Stimulated activated CD4-positive, alpha-beta T cell treated with anti-CD3 and anti-CD28 coated beads, Interleukin-15, amount 100 ng/mL, for 24 hours (primary cell): ENCODE measurements at regions not wholly inside any gene's neighbourhood (a gene's known extent, or its start where the extent isn't known, plus 50 kb on each side); places are given as distances from the start of the nearest gene placed in this dataset.
"Not testable (repeated sequence)": the region's sequence is repeated elsewhere in the genome, so short reads cannot be mapped to it uniquely, and the experiment has no call there.

ENCODE experiments used
- DNase-seq: peaks from one replicate; pipeline ENCODE4 v3.0.0-alpha.2; 2020

DNA sequence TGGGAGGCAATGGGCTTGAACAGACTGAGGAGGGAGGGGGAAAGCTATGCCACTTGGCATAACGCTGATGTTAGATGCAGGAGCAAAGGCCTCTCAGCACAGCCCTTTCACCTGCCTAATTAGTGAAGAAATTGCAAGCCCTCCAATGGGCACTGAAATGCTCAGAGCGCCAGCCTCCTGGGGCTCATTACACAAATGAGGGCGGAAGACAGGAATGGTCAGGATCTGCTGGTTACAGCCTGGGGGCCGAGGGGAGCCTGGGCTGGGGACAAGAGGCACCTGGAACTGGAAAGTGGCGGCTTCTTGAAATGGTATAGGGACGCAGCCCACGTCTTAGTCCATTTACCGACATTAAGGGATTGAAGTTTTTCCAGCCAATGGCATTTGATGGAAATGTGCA is 50.2 kb upstream of the PLET1 start:
- DNase-seq, result no peak

DNA sequence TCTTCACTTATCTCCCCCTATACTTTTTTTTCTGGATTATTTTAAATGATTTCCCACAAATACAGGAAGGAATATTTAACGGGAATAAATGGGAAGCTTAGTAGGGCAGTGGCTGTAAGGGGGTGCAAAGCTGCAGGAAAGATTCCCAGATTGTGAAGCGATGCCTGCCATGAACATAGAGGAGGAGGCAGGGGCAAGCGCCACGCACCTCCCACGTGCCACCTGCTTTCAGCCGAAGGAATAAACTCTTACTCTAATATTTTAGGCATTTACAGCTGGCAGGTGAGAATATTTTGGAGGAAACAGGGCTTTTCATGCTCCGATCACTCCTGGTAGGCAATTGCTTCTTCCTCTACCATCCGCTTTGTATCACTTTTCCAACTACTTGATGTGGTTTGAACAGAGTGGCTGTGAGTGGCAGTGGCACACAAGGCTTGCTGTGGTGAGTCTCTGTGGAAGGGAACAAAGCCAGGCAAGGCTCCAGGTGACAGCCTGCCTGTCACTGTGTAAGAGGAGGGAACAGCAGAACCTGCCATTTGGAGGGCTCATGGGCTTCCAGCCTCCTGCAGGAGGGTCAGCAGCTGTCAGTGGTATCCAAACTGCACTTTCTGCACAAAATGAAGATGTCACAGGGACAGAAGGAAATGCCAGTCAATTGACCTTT is 54.5 kb upstream of the PLET1 start:
- no peak for DNase-seq

DNA sequence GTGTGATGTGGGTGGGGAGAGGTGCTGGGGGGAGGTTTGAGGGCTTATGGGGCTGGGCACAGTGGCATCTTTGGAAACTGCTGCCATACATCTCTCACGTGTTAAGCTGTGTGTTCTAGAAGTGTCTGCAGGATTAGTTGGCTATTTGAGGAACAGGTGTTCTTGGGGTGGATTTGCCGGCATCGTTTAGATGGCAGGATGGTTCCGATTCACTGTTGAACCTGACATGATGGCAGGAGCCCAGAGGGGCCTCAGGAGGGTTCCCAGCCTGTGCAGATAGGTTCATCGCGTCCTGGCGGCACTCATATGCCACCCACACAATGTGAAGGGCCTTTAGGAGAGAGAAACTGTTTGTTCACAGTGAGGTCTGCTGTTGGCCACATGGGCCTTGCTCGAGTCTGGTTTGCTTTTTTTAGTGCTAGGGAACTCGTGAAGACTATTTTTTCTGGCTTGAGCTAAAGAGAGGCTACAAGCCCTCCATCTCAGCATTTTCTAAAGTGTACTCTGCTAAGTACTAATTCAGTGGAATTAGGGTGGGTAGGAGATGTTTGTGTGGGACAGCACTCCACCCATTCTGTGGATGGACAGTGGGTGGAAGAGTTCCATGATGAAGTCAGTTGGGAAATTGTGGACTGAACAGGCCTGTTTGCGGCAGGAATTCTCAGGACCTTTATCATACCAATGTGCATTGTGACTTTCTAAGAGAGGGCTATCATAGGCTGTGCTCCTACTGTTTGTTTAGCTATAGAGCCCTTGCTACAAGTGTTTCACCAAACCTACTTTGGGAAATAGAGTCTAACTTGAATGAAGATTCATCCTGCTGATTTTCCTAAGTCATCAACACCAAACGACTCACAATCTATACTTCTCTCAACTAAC is 55.4 kb upstream of the PLET1 start:
- no peak for DNase-seq

GRCh38 chr11:112316971-112317370 is 56.3 kb upstream of the PLET1 start:
- DNase-seq, result no peak

DNA sequence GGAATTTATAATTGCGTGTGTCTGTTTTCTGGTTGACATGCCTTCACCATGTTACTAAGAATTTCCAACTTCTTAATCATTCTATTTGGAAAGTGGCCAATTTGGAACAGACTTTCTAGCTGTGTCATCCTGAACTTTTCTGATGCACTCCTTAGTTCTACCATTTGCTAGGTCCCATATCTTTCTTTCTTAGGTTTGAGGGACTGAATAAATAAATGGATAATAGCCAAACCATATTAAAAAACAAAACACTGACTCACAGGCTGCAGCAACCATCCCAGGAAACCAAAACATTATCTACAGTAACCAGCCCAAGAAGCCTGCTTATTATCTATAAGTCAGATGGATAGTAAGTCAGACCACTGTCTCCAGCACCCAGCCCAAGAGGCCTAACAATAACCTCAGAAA is 57.5 kb upstream of the PLET1 start:
- no peak for DNase-seq

- no peak for DNase-seq
Observed at GRCh38 chr11:112318661-112319060, 58.0 kb upstream of the PLET1 start.

DNA sequence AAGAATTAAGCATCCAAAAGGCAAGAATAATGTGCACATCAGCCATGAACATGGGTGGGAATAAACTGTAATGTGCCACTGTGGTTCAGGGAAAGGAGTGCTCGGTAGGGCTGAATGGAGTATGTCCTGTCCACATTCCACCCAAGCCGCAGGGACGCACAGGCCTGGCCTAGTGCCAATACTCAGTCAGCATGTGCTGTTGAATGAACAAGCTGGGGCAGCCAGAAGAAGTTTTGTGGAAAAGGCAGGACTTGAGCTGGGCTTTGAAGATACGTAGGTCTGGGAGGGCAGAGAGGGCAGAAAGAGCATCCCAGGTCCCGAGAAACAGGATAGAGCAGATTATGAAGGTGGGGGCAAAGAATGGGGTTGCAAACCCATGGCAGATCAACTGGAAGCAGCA is 60.0 kb upstream of the PLET1 start:
- no peak for DNase-seq

DNA sequence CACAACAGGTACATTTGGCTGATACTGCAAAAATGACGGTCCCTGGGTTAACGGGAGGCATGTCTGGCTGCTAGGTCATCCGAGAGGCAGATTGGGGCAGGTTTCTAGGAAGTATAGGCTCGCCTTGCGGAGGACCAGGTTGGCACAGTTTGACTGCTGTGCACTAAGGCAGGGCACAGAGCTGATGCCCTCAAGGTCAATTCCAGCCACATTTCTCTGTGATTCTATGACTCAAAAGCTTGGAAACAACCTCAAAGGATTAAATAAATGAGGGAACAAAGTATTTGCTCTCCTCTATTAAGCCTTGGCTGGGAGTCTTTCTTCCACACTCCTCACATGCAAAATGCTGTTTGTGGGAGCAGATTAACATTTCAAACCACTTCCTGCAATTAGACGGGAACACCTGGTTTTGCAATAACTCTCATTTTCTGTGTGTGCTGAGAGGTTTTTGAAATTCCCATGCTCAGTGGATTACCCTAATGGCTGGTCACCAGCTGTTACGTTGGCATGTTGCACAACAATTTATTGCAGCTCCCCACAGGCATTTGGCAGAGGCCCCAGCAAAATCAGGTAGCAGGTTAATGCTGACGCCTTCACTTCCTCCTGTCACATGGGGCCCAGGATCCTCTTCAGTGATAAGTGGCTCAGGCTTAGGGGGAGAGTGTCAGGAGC is 61.0 kb upstream of the PLET1 start:
- DNase-seq, result no peak

GRCh38 chr11:112322173-112322790 is 61.6 kb upstream of the PLET1 start:
- DNase-seq, result no peak

DNA sequence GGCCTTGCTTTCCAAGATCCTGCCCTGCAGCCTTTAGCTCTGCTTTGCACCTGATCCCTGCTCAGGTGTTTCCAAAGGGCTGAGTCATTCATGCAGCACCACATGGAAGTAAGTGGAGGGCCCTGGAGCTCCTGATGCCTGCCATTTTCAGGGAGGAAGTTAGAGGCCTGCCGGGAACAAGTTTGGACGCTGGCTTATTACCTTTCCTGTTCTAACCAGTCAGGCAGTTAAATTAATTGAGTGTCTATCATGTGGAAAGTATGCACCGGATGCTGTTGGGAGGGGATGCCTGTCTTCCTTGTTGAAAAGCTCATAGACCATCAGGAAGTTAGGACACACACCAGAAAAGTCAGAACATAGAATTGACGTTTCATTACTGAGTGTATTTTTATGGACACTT is 73.7 kb upstream of the PLET1 start:
- DNase-seq, result no peak

- DNase-seq, result no peak
Observed at GRCh38 chr11:112336356-112336886, 75.8 kb upstream of the PLET1 start.

- DNase-seq, result no peak
Observed at GRCh38 chr11:112339566-112339965, 78.9 kb upstream of the PLET1 start.

- no peak for DNase-seq
Observed at GRCh38 chr11:112343368-112344039, 82.8 kb upstream of the PLET1 start.

- no peak for DNase-seq
Observed at GRCh38 chr11:112344040-112344413, 83.4 kb upstream of the PLET1 start.

DNA sequence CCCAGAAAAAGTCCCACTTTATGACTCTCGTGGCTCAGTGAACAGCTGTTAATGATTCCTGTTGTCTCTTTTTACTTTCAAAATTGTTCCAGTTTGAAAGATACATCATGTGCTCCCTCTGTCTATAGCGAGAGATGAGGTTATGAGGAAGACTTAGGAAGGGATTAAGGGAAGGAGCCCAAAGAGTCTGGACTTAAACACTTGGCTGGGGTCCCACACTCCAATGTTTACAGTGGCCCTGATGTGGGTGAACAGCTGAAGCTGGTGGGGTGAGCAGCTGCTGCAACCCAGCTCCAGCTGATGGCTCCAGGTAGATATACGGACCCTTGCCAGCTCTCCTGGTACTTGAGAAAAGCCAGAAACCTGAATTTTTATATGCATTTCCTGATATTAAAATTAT is 84.5 kb upstream of the PLET1 start:
- no peak for DNase-seq

- no peak for DNase-seq
Observed at GRCh38 chr11:112345706-112346105, 85.0 kb upstream of the PLET1 start.

DNA sequence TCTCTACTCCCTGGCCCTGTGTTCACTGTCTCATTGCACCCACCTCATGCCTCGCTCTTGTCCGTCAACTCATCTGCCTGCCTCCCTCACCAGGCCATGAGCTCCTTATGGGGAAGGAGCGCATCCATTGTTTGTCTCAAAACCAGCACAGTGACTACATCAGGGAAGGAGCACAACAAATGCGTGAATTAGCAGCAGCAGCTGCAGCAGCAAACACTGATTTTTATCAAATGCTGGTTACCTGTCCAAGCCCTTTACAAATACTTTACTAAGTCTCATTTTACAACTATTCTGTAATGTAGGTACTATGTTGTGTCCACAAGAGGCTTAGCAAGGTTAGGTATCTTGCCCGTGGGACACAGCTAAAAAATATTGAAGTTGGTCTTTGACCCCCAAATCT is 85.9 kb upstream of the PLET1 start:
- no peak for DNase-seq

- no peak for DNase-seq
Observed at GRCh38 chr11:112348480-112349029, 87.9 kb upstream of the PLET1 start.

DNA sequence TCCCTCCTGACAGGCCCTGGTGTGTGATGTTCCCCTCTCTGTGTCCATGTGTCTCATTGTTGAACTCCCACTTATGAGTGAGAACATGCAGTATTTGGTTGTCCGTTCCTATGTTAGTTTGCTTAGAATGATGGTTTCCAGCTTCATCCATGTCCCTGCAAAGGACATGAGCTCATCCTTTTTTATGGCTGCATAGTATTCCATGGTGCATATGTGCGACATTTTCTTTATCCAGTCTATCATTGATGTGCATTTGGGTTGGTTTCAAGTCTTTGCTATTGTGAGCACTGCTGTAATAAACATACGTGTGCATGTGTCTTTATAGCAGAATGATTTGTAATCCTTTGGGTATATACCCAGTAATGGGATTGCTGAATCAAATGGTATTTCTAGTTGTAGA is 90.8 kb upstream of the PLET1 start:
- DNase-seq, result not testable (repeated sequence)

- DNase-seq, result no peak
Observed at GRCh38 chr11:112352907-112353306, 92.2 kb upstream of the PLET1 start.

DNA sequence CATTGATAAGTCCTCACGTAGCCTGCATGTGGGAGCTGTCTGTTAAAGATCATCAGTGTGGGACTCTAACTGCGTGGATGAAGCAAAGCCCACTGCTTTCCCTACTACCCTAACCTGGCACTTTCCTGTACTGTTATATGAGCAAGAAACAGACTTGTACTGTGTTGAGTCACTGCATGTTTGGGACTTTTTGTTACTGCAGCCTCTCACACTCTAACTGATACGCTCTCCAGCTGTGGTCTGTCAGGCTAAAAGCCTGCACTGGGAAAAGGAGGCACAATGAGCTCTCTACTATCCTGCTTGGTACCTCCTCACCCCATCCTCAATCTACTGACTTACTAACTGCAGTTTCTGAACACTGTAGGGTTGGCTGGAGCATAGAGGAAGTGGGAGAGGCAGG is 93.7 kb upstream of the PLET1 start:
- no peak for DNase-seq

GRCh38 chr11:112355726-112356125 is 95.1 kb upstream of the PLET1 start:
- DNase-seq, result peak; percentile 19
